ENCODE measurements at regions not wholly inside any gene's neighbourhood (a gene's known extent, or its start where the extent isn't known, plus 50 kb on each side); places are given as distances from the start of the nearest gene placed in this dataset.

- TF ChIP-seq RAD21 (IDR thresholded peaks at IDR 0.05 in 1 of 2, conservative IDR thresholded peaks at IDR 0.05 in 1 of 2; ENCODE audit: low read depth in 2 of 2, low read length in 2 of 2) (no peak), EP300 (IDR thresholded peaks at IDR 0.05; ENCODE audit: borderline replicate concordance in 1 of 2, low read depth in 2 of 2, low read length in 2 of 2) (no peak), FOSL1 (IDR thresholded peaks at IDR 0.05; ENCODE audit: insufficient read depth, low read depth, low read length) (no peak), RFX5 (IDR thresholded peaks at IDR 0.05; ENCODE audit: borderline replicate concordance, low read depth, low read length) (no peak), CBX8 (IDR thresholded peaks at IDR 0.05; ENCODE audit: borderline replicate concordance, low read depth, low read length) (no peak), CEBPB (IDR thresholded peaks at IDR 0.05; ENCODE audit: low read depth, low read length) (no peak), POLR2A (IDR thresholded peaks at IDR 0.05; ENCODE audit: control extremely low read depth in 1 of 2, low read depth in 2 of 2, low read length in 2 of 2) (no peak), GABPA (IDR thresholded peaks at IDR 0.05; ENCODE audit: borderline replicate concordance, insufficient read depth, low read length) (no peak), MAX (IDR thresholded peaks at IDR 0.05) (no peak)
- TF ChIP-seq, protein P1, sequence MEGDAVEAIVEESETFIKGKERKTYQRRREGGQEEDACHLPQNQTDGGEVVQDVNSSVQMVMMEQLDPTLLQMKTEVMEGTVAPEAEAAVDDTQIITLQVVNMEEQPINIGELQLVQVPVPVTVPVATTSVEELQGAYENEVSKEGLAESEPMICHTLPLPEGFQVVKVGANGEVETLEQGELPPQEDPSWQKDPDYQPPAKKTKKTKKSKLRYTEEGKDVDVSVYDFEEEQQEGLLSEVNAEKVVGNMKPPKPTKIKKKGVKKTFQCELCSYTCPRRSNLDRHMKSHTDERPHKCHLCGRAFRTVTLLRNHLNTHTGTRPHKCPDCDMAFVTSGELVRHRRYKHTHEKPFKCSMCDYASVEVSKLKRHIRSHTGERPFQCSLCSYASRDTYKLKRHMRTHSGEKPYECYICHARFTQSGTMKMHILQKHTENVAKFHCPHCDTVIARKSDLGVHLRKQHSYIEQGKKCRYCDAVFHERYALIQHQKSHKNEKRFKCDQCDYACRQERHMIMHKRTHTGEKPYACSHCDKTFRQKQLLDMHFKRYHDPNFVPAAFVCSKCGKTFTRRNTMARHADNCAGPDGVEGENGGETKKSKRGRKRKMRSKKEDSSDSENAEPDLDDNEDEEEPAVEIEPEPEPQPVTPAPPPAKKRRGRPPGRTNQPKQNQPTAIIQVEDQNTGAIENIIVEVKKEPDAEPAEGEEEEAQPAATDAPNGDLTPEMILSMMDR (IDR thresholded peaks at IDR 0.05; ENCODE audit: control extremely low read depth in 1 of 3, insufficient read depth in 1 of 3, low read depth in 1 of 3, low read length in 3 of 3): no peak
- TF ChIP-seq, protein P2, sequence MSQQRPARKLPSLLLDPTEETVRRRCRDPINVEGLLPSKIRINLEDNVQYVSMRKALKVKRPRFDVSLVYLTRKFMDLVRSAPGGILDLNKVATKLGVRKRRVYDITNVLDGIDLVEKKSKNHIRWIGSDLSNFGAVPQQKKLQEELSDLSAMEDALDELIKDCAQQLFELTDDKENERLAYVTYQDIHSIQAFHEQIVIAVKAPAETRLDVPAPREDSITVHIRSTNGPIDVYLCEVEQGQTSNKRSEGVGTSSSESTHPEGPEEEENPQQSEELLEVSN (IDR thresholded peaks at IDR 0.05): no peak
These were observed 1719.7 kb upstream of the PIK3C3 start for GRCh38 chr18:40235323-40235722.

All from H1 (cell line).